GM12878 (cell line): ENCODE measurements at regions not wholly inside any gene's neighbourhood (a gene's known extent, or its start where the extent isn't known, plus 50 kb on each side); places are given as distances from the start of the nearest gene placed in this dataset.
"Not testable (repeated sequence)": the region's sequence is repeated elsewhere in the genome, so short reads cannot be mapped to it uniquely, and the experiment has no call there.

Source experiments
- LARP7 ChIP-seq: fragments of 450-650 bp; IDR thresholded peaks from 2 replicates; pipeline ENCODE4 v1.6.1; 2017; ENCODE audit warnings: mild to moderate bottlenecking
- TAF1 ChIP-seq: IDR thresholded peaks from 2 replicates; pipeline ENCODE4 v1.6.1; 2011; ENCODE audit warnings: mild to moderate bottlenecking, low read depth, low read length, borderline replicate concordance

- TF ChIP-seq LARP7, TAF1: not testable (repeated sequence)
These were observed 399.5 kb downstream of the KCNJ18 start for GRCh38 chr17:22091840-22092239.
